ENCODE measurements at regions not wholly inside any gene's neighbourhood (a gene's known extent, or its start where the extent isn't known, plus 50 kb on each side); places are given as distances from the start of the nearest gene placed in this dataset.

- no peak overlapping the region for H3K4me3 ChIP-seq
- no peak for TF ChIP-seq POLR2AphosphoS5 (IDR thresholded peaks at IDR 0.05; ENCODE audit: insufficient read depth in 1 of 2, low read depth in 1 of 2)
- H3K4me1 ChIP-seq = no peaks in the 10 kb centered on the region
- DNase-seq (ENCODE audit: extremely low spot score in 2 of 2) = no peak
- H3K36me3 ChIP-seq = no peaks in the 10 kb centered on the region
- H3K27me3 ChIP-seq = no peaks in the 10 kb centered on the region
- H3K9me3 ChIP-seq = no peaks in the 10 kb centered on the region
- H3K27ac ChIP-seq = no peak overlapping the region
- intact Hi-C loops (cut with DNase I) = no loop called here
Measured at GRCh38 chrX:150047818-150048217, 109.5 kb upstream of the EOLA2 start.

GRCh38 chrX:150049647-150050046 lies 111.4 kb upstream of the EOLA2 start:
- no peak overlapping the region for H3K4me3 ChIP-seq
- no peaks in the 10 kb centered on the region for H3K27me3 ChIP-seq
- no peaks in the 10 kb centered on the region for H3K9me3 ChIP-seq
- DNase-seq (ENCODE audit: extremely low spot score in 2 of 2) = no peak
- no peaks in the 10 kb centered on the region for H3K4me1 ChIP-seq
- H3K27ac ChIP-seq = no peak overlapping the region
- TF ChIP-seq POLR2A (IDR thresholded peaks at IDR 0.05) = no peak
- no peak for TF ChIP-seq POLR2AphosphoS5 (IDR thresholded peaks at IDR 0.05; ENCODE audit: insufficient read depth in 1 of 2, low read depth in 1 of 2)
- TF ChIP-seq, protein P1, sequence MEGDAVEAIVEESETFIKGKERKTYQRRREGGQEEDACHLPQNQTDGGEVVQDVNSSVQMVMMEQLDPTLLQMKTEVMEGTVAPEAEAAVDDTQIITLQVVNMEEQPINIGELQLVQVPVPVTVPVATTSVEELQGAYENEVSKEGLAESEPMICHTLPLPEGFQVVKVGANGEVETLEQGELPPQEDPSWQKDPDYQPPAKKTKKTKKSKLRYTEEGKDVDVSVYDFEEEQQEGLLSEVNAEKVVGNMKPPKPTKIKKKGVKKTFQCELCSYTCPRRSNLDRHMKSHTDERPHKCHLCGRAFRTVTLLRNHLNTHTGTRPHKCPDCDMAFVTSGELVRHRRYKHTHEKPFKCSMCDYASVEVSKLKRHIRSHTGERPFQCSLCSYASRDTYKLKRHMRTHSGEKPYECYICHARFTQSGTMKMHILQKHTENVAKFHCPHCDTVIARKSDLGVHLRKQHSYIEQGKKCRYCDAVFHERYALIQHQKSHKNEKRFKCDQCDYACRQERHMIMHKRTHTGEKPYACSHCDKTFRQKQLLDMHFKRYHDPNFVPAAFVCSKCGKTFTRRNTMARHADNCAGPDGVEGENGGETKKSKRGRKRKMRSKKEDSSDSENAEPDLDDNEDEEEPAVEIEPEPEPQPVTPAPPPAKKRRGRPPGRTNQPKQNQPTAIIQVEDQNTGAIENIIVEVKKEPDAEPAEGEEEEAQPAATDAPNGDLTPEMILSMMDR (IDR thresholded peaks at IDR 0.05) = no peak
- H3K36me3 ChIP-seq = no peaks in the 10 kb centered on the region
- intact Hi-C loops (cut with DNase I) = no loop called here

- TF ChIP-seq POLR2AphosphoS5 (IDR thresholded peaks at IDR 0.05; ENCODE audit: insufficient read depth in 1 of 2, low read depth in 1 of 2) = no peak
- TF ChIP-seq, protein P1 (IDR thresholded peaks at IDR 0.05) = no peak
- no peak for TF ChIP-seq POLR2A (IDR thresholded peaks at IDR 0.05)
- intact Hi-C loops (cut with DNase I) = no loop called here
- Histone ChIP-seq H3K9me3 (no peaks in the 10 kb centered on the region), H3K27me3 (no peaks in the 10 kb centered on the region), H3K4me3 (no peak overlapping the region), H3K4me1 (no peaks in the 10 kb centered on the region), H3K36me3 (no peaks in the 10 kb centered on the region), H3K27ac (no peak overlapping the region)
- DNase-seq (ENCODE audit: extremely low spot score in 2 of 2) = no peak
Measured at GRCh38 chrX:150050387-150050786, 112.1 kb upstream of the EOLA2 start.

- Histone ChIP-seq H3K4me1 (no peaks in the 10 kb centered on the region), H3K27me3 (no peaks in the 10 kb centered on the region), H3K36me3 (no peaks in the 10 kb centered on the region), H3K4me3 (no peak overlapping the region), H3K27ac (no peak overlapping the region), H3K9me3 (no peaks in the 10 kb centered on the region)
- DNase-seq (ENCODE audit: extremely low spot score in 2 of 2) = no peak
- TF ChIP-seq, protein P1 (IDR thresholded peaks at IDR 0.05) = no peak
- TF ChIP-seq POLR2A (IDR thresholded peaks at IDR 0.05) = no peak
- TF ChIP-seq POLR2AphosphoS5 (IDR thresholded peaks at IDR 0.05; ENCODE audit: insufficient read depth in 1 of 2, low read depth in 1 of 2) = no peak
- intact Hi-C loops (cut with DNase I) = no loop called here
Measured at GRCh38 chrX:150051096-150051495, 112.8 kb upstream of the EOLA2 start.

GRCh38 chrX:150052226-150052625 lies 113.9 kb upstream of the EOLA2 start:
- Histone ChIP-seq H3K27me3 (no peaks in the 10 kb centered on the region), H3K4me3 (no peak overlapping the region), H3K4me1 (no peaks in the 10 kb centered on the region), H3K9me3 (no peaks in the 10 kb centered on the region), H3K27ac (no peak overlapping the region), H3K36me3 (no peaks in the 10 kb centered on the region)
- intact Hi-C loops (cut with DNase I) = no loop called here
- DNase-seq (ENCODE audit: extremely low spot score in 2 of 2) = no peak
- TF ChIP-seq POLR2A (IDR thresholded peaks at IDR 0.05) = no peak
- no peak for TF ChIP-seq POLR2AphosphoS5 (IDR thresholded peaks at IDR 0.05; ENCODE audit: insufficient read depth in 1 of 2, low read depth in 1 of 2)
- TF ChIP-seq, protein P1 (IDR thresholded peaks at IDR 0.05) = no peak

GRCh38 chrX:150058728-150059127 lies 120.4 kb upstream of the EOLA2 start:
- intact Hi-C loops (cut with DNase I) = no loop called here
- Histone ChIP-seq H3K27ac (no peak overlapping the region), H3K9me3 (no peaks in the 10 kb centered on the region), H3K4me3 (no peak overlapping the region), H3K36me3 (no peaks in the 10 kb centered on the region), H3K27me3 (no peaks in the 10 kb centered on the region), H3K4me1 (peaks cover 6% of the 10 kb centered on the region)
- TF ChIP-seq, protein P1 (IDR thresholded peaks at IDR 0.05) = no peak
- TF ChIP-seq POLR2AphosphoS5 (IDR thresholded peaks at IDR 0.05; ENCODE audit: insufficient read depth in 1 of 2, low read depth in 1 of 2) = no peak
- no peak for TF ChIP-seq POLR2A (IDR thresholded peaks at IDR 0.05)
- DNase-seq (ENCODE audit: extremely low spot score in 2 of 2) = no peak
